PC-3 (cell line): ENCODE measurements at regions not wholly inside any gene's neighbourhood (a gene's known extent, or its start where the extent isn't known, plus 50 kb on each side); places are given as distances from the start of the nearest gene placed in this dataset.

Source experiments
- ATAC-seq: fragments of 200-7000 bp; cut with Tn5 transposase; 2 replicates; pipeline ENCODE4 v1.9.1; 2020; ENCODE audit warnings: mild to moderate bottlenecking, moderate library complexity
- BruUV-seq: library from RNA; stranded (reverse); fragments of 400-500 nt; replicated peaks from 2 replicates; lab custom pipeline; 2021; lab: Mats Ljungman, UMichigan
- CTCF ChIA-PET: fragments of 300-600 bp; sonication (Branson Sonifier 250); formaldehyde crosslinking; loops from one replicate; lab custom pipeline; 2022; ENCODE audit warnings: antibody characterized with exemption; lab: Charles Lee
- POLR2A ChIA-PET: fragments of 300-600 bp; sonication (Branson Sonifier 250); formaldehyde crosslinking; loops from one replicate; lab custom pipeline; 2022; ENCODE audit warnings: antibody characterized with exemption; ENCODE audit not compliant: unreplicated experiment; lab: Charles Lee
- DNase-seq: peaks from one replicate; pipeline ENCODE4 v3.0.0-alpha.2; 2015
- H2AFZ ChIP-seq: fragments of 300-600 bp; sonication (generic); 2 replicates; pipeline ENCODE4 v1.6.0; 2016; ENCODE audit warnings: antibody characterized with exemption, low read length
- H3F3A ChIP-seq: fragments of 300-600 bp; sonication (generic); one replicate; pipeline ENCODE4 v1.6.0; 2017; ENCODE audit warnings: antibody characterized with exemption, low read length, control low read depth, mild to moderate bottlenecking; ENCODE audit not compliant: unreplicated experiment
- H3K27ac ChIP-seq: fragments of 300-600 bp; sonication (generic); 2 replicates; pipeline ENCODE4 v1.5.1; 2016; ENCODE audit warnings: mild to moderate bottlenecking, low read length
- H3K27me3 ChIP-seq: fragments of 300-600 bp; sonication (generic); 2 replicates; pipeline ENCODE4 v1.6.1; 2016; ENCODE audit warnings: low read length, mixed read lengths
- H3K36me3 ChIP-seq: fragments of 300-600 bp; sonication (generic); 2 replicates; pipeline ENCODE4 v1.6.1; 2016; ENCODE audit warnings: low read depth, mixed run types, low read length, mixed read lengths
- H3K4me1 ChIP-seq: fragments of 300-600 bp; sonication (generic); 2 replicates; pipeline ENCODE4 v1.5.1; 2016; ENCODE audit warnings: low read length; ENCODE audit not compliant: insufficient read depth
- H3K4me2 ChIP-seq: fragments of 300-600 bp; sonication (generic); 2 replicates; pipeline ENCODE4 v1.6.0; 2016; ENCODE audit warnings: low read length
- H3K4me3 ChIP-seq: fragments of 300-600 bp; sonication (generic); 2 replicates; pipeline ENCODE4 v1.5.1; 2016; ENCODE audit warnings: mild to moderate bottlenecking, low read length, mixed read lengths
- H3K79me2 ChIP-seq: fragments of 300-600 bp; sonication (generic); 2 replicates; pipeline ENCODE4 v1.6.1; 2017; ENCODE audit warnings: low read length, mixed read lengths
- H3K9ac ChIP-seq: fragments of 300-600 bp; sonication (generic); 2 replicates; pipeline ENCODE4 v1.6.0; 2016; ENCODE audit warnings: mild to moderate bottlenecking, low read length
- H3K9me2 ChIP-seq: fragments of 300-600 bp; sonication (generic); replicated peaks from 2 replicates; pipeline ENCODE4 v1.6.1; 2016; ENCODE audit warnings: mixed run types, low read length, mixed read lengths
- H3K9me3 ChIP-seq: fragments of 300-600 bp; sonication (generic); 2 replicates; pipeline ENCODE4 v1.6.1; 2016; ENCODE audit warnings: low read length, mixed read lengths
- H4K20me1 ChIP-seq: fragments of 300-600 bp; sonication (generic); 2 replicates; pipeline ENCODE4 v1.6.1; 2016; ENCODE audit warnings: low read length, mixed read lengths
- CTCF ChIP-seq: fragments of 300-600 bp; sonication (generic); conservative IDR thresholded peaks from 2 replicates; pipeline ENCODE4 v1.5.1; 2017; ENCODE audit warnings: antibody characterized with exemption, low read depth, mild to moderate bottlenecking, low read length
- EZH2 ChIP-seq: fragments of 300-600 bp; sonication (generic); IDR thresholded peaks from one replicate; pipeline ENCODE4 v1.6.1; 2017; ENCODE audit warnings: antibody characterized with exemption, mild to moderate bottlenecking, low read length; ENCODE audit not compliant: unreplicated experiment
- EZH2phosphoT487 ChIP-seq: fragments of 300-600 bp; sonication (generic); IDR thresholded peaks from 2 replicates; pipeline ENCODE4 v1.6.1; 2018; ENCODE audit warnings: mild to moderate bottlenecking, antibody characterized with exemption, low read length, borderline replicate concordance
- intact Hi-C: fragments of 100-400 bp; cut with micrococcal nuclease; formaldehyde crosslinking; loops from 2 replicates; pipeline ENCODE4 v1.9.0; 2023

DNA sequence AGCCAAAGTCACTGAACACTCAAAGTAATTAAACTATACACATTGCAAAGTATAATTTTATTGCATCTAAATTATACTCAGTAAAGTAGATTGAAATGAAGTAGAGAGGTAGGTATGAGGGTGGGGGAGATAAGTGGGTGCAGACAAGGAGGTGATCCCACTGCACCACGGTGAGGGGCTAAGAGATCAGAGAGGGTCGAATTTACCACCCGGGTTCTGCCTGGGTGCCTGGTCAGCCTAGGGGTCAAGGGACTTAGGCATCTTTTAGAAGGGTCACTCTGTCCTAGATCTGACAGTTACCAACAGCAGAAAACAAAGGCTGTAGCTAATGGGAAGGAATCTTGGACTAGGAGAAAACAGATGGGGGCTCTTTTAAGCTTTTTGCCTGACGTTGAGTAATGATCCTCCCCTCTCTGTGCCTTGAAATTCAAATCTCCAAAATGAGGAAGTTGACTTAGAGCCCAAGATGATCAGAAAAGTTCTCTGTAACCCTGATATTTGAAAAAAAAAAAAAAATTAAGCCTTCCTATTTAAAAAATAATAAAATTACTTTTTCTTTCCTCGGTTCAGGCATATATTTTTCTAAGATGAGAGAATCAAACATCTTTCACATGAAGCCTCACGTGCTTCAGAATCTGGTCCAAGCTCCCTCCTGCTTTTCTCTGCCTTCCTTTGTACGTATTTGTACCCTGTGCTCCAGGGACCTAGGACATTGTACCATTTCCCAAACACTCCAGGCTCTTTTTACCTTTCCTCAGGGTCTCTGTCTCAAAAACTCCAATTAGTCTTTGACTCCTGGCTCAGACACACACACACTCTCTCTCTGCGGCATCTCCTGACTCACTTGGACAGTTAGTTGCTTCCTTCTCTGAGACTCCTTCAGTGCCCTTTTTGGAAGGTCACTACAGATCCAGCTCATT lies 353.9 kb downstream of the CYRIA start:
- intact Hi-C loops = no loop called here
- Histone ChIP-seq H3K9me3 (0 out of 2 replicates have a peak, but pooled peaks cover 3% of the 10 kb centered on the region), H3K27me3 (no peaks in the 10 kb centered on the region), H3K79me2 (no peaks in the 10 kb centered on the region), H3K4me1 (no peaks in the 10 kb centered on the region), H4K20me1 (no peaks in the 10 kb centered on the region), H3K4me2 (no peak overlapping the region), H3F3A (no peaks in the 10 kb centered on the region), H2AFZ (no peak overlapping the region), H3K4me3 (no peak overlapping the region), H3K9ac (no peak overlapping the region), H3K9me2 (no peaks in the 10 kb centered on the region), H3K36me3 (no peaks in the 10 kb centered on the region), H3K27ac (no peak overlapping the region)
- ChIA-PET POLR2A (no interaction called here), CTCF (no interaction called here)
- no TSS peak for BruUV-seq
- DNase-seq (no peak), ATAC-seq (no peak)
- no peak for TF ChIP-seq CTCF
- no peak for TF ChIP-seq EZH2phosphoT487
- no peak for TF ChIP-seq EZH2

DNA sequence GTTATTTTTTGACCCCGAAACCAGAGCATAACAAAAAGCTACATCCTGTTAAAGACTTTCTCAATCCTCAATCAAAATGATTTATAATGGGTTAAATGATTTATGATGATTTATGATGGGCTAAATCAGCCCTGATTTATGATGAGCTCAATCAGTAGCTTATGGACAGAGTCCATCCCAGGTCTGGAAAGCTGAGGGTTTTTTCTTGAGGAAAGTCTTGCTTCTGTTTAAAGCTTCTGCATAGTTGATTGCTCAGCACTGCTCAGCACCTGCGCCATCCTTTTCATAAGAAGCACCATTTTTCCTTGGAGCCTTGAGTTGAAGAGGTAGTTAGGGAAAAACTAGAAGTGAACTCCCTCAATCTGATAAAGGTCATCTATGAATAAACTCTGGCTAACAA lies 356.8 kb downstream of the CYRIA start:
- POLR2A ChIA-PET = no interaction called here
- Histone ChIP-seq H3K9ac (no peak overlapping the region), H3K36me3 (no peaks in the 10 kb centered on the region), H3K27me3 (no peaks in the 10 kb centered on the region), H2AFZ (no peak overlapping the region), H3K9me3 (0 out of 2 replicates have a peak, but pooled peaks cover 3% of the 10 kb centered on the region), H3K9me2 (no peaks in the 10 kb centered on the region), H3K4me2 (no peak overlapping the region), H3F3A (no peaks in the 10 kb centered on the region), H3K4me3 (no peak overlapping the region), H3K27ac (no peak overlapping the region), H4K20me1 (no peaks in the 10 kb centered on the region), H3K4me1 (no peaks in the 10 kb centered on the region), H3K79me2 (no peaks in the 10 kb centered on the region)
- CTCF ChIA-PET = no interaction called here
- no peak for TF ChIP-seq EZH2
- TF ChIP-seq CTCF = no peak
- TF ChIP-seq EZH2phosphoT487 = no peak
- DNase-seq (no peak), ATAC-seq (no peak)
- no TSS peak for BruUV-seq
- intact Hi-C loops = no loop called here

DNA sequence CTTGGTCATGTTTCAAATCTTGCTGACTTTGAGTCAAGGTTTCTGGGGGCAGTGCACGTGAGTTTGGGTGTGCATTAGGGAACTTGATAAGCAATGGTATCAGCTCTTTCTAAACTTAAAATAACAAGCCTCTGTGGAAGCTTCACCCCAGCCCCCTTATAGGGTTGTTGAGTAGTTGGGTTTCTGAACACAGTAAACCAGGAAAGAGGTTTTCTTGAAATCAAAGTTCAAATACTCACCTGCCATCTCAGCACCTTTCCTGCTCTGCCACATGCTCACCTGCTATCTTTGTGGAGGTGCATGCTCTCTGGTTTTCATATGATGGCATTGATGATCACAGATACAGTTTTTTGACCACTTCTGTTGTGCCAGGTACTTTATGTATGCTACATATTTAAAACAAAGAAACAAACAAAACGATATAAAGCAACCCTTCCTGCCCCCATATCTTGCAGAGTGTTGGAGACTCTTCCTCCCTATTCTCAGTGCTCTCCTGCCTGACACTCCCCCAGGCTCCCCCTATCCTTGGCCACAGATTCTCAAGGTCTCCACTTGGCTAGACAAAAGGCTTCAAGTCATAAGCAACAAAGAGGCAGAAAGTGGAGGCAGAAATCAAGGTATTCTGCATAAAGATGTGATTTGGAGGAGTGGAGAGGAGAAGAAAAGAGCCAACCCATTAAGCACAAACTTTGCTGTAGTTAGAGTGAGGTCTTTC lies 360.6 kb downstream of the CYRIA start:
- Histone ChIP-seq H3K9me3 (peaks cover 8% of the 10 kb centered on the region; the same call in 1 of the 2 replicates), H3K4me3 (no peak overlapping the region), H3K27me3 (no peaks in the 10 kb centered on the region), H3K9me2 (no peaks in the 10 kb centered on the region), H3K4me1 (no peaks in the 10 kb centered on the region), H3K9ac (no peak overlapping the region), H2AFZ (no peak overlapping the region), H3K27ac (no peak overlapping the region), H3F3A (no peaks in the 10 kb centered on the region), H3K4me2 (no peak overlapping the region), H3K36me3 (no peaks in the 10 kb centered on the region), H4K20me1 (no peaks in the 10 kb centered on the region), H3K79me2 (no peaks in the 10 kb centered on the region)
- DNase-seq (no peak), ATAC-seq (no peak)
- BruUV-seq = no TSS peak
- intact Hi-C loops = no loop called here
- POLR2A ChIA-PET = no interaction called here
- CTCF ChIA-PET = no interaction called here
- TF ChIP-seq CTCF (no peak), EZH2 (no peak), EZH2phosphoT487 (no peak)
